Gastroesophageal sphincter (tissue), 3 donors: ENCODE measurements at regions not wholly inside any gene's neighbourhood (a gene's known extent, or its start where the extent isn't known, plus 50 kb on each side); places are given as distances from the start of the nearest gene placed in this dataset.

ENCODE experiments used
- CTCF ChIP-seq, 4 experiments: fragments of 200-600 bp in 2 of 4; fragments of 450-650 bp in 2 of 4; sonication (generic) in 1 of 4; IDR thresholded peaks; one replicate each; pipeline ENCODE4 v1.5.1; 2017 to 2019; ENCODE audit warnings: antibody characterized with exemption in 4 of 4, mild to moderate bottlenecking in 2 of 4, moderate library complexity in 2 of 4
- EP300 ChIP-seq: sonication (generic); formaldehyde crosslinking; IDR thresholded peaks from one replicate; pipeline ENCODE4 v1.6.1; 2017; ENCODE audit warnings: antibody characterized with exemption, mild to moderate bottlenecking
- POLR2A ChIP-seq, 2 donors: fragments of 450-650 bp; IDR thresholded peaks; one replicate each; pipeline ENCODE4 v1.6.1; 2017; ENCODE audit warnings: antibody characterized with exemption in 2 of 2, mild to moderate bottlenecking in 2 of 2, moderate library complexity in 1 of 2
- POLR2AphosphoS5 ChIP-seq: sonication (generic); formaldehyde crosslinking; IDR thresholded peaks from one replicate; pipeline ENCODE4 v1.6.1; 2017; ENCODE audit warnings: antibody characterized with exemption

- TF ChIP-seq POLR2AphosphoS5 (no peak), CTCF (IDR thresholded peaks at IDR 0.05) (no peak), POLR2A (IDR thresholded peaks at IDR 0.05) (no peak), EP300 (no peak)
These were observed 71.7 kb upstream of the TMPRSS2 start for GRCh38 chr21:41579692-41580091.
